ENCODE measurements at regions not wholly inside any gene's neighbourhood (a gene's known extent, or its start where the extent isn't known, plus 50 kb on each side); places are given as distances from the start of the nearest gene placed in this dataset.

- no peaks in the 10 kb centered on the region for H3K79me2 ChIP-seq (ENCODE audit: low read depth)
- H3K4me3 ChIP-seq, result no peak overlapping the region
- Mint-ChIP-seq H3K4me1 (peaks cover 40% of the 10 kb centered on the region), H3K27me3 (ENCODE audit: insufficient read depth, low read depth) (peaks cover 14% of the 10 kb centered on the region), H3K9me3 (peaks cover 2% of the 10 kb centered on the region), H3K36me3 (no peaks in the 10 kb centered on the region), H3K27ac (no peak overlapping the region), H3K4me3 (no peak overlapping the region)
- H3K9me3 ChIP-seq (ENCODE audit: low read depth), result no peaks in the 10 kb centered on the region
- H3K27me3 ChIP-seq, result no peaks in the 10 kb centered on the region
- peaks cover 14% of the 10 kb centered on the region for H3K4me1 ChIP-seq
- no peak overlapping the region for H3K9ac ChIP-seq
- TF ChIP-seq, protein P1, sequence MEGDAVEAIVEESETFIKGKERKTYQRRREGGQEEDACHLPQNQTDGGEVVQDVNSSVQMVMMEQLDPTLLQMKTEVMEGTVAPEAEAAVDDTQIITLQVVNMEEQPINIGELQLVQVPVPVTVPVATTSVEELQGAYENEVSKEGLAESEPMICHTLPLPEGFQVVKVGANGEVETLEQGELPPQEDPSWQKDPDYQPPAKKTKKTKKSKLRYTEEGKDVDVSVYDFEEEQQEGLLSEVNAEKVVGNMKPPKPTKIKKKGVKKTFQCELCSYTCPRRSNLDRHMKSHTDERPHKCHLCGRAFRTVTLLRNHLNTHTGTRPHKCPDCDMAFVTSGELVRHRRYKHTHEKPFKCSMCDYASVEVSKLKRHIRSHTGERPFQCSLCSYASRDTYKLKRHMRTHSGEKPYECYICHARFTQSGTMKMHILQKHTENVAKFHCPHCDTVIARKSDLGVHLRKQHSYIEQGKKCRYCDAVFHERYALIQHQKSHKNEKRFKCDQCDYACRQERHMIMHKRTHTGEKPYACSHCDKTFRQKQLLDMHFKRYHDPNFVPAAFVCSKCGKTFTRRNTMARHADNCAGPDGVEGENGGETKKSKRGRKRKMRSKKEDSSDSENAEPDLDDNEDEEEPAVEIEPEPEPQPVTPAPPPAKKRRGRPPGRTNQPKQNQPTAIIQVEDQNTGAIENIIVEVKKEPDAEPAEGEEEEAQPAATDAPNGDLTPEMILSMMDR (IDR thresholded peaks at IDR 0.05), result no peak
- TF ChIP-seq EZH2phosphoT487 (IDR thresholded peaks at IDR 0.05), result no peak
- TF ChIP-seq EZH2 (IDR thresholded peaks at IDR 0.05), result no peak
- H3K27ac ChIP-seq, result no peak overlapping the region
- H3K36me3 ChIP-seq, result no peaks in the 10 kb centered on the region
- H4K20me1 ChIP-seq (ENCODE audit: low read depth), result no peaks in the 10 kb centered on the region
- H3K4me2 ChIP-seq, result no peak overlapping the region
- no peak for DNase-seq (ENCODE audit: low spot score)
- H3F3A ChIP-seq (ENCODE audit: low read depth), result no peaks in the 10 kb centered on the region
- no peak overlapping the region for H2AFZ ChIP-seq (replicated peaks)
Observed at GRCh38 chr3:28078536-28078935, 162.9 kb upstream of the CMC1 start.

- H3K4me3 Mint-ChIP-seq, result no peak overlapping the region
- TF ChIP-seq, protein P1 (IDR thresholded peaks at IDR 0.05), result no peak
- TF ChIP-seq EZH2phosphoT487 (IDR thresholded peaks at IDR 0.05), result no peak
- no peaks in the 10 kb centered on the region for H3K27me3 ChIP-seq
- no peaks in the 10 kb centered on the region for H3K79me2 ChIP-seq (ENCODE audit: low read depth)
- no peaks in the 10 kb centered on the region for H3K36me3 Mint-ChIP-seq
- H3K27me3 Mint-ChIP-seq (ENCODE audit: insufficient read depth, low read depth), result peaks cover 15% of the 10 kb centered on the region
- no peaks in the 10 kb centered on the region for H4K20me1 ChIP-seq (ENCODE audit: low read depth)
- no peak overlapping the region for H3K27ac Mint-ChIP-seq
- no peaks in the 10 kb centered on the region for H3K36me3 ChIP-seq
- no peaks in the 10 kb centered on the region for H3F3A ChIP-seq (ENCODE audit: low read depth)
- no peak for DNase-seq (ENCODE audit: low spot score)
- no peak overlapping the region for H3K27ac ChIP-seq
- H3K9me3 Mint-ChIP-seq, result peaks cover 2% of the 10 kb centered on the region
- H3K4me2 ChIP-seq, result no peak overlapping the region
- no peak overlapping the region for H3K4me3 ChIP-seq
- no peak overlapping the region for H2AFZ ChIP-seq (replicated peaks)
- H3K9ac ChIP-seq, result no peak overlapping the region
- H3K4me1 Mint-ChIP-seq, result peaks cover 34% of the 10 kb centered on the region
- H3K9me3 ChIP-seq (ENCODE audit: low read depth), result no peaks in the 10 kb centered on the region
- peaks cover 14% of the 10 kb centered on the region for H3K4me1 ChIP-seq
Observed at GRCh38 chr3:28080716-28081115, 160.7 kb upstream of the CMC1 start.

- Mint-ChIP-seq H3K4me1 (peaks cover 31% of the 10 kb centered on the region), H3K27me3 (ENCODE audit: insufficient read depth, low read depth) (peaks cover 15% of the 10 kb centered on the region), H3K9me3 (no peaks in the 10 kb centered on the region), H3K36me3 (no peaks in the 10 kb centered on the region), H3K27ac (no peak overlapping the region), H3K4me3 (no peak overlapping the region)
- H2AFZ ChIP-seq (replicated peaks), result no peak overlapping the region
- no peak overlapping the region for H3K4me3 ChIP-seq
- no peaks in the 10 kb centered on the region for H3F3A ChIP-seq (ENCODE audit: low read depth)
- DNase-seq (ENCODE audit: low spot score), result no peak
- no peaks in the 10 kb centered on the region for H4K20me1 ChIP-seq (ENCODE audit: low read depth)
- TF ChIP-seq EZH2phosphoT487 (IDR thresholded peaks at IDR 0.05), result no peak
- H3K79me2 ChIP-seq (ENCODE audit: low read depth), result no peaks in the 10 kb centered on the region
- H3K36me3 ChIP-seq, result no peaks in the 10 kb centered on the region
- no peak overlapping the region for H3K27ac ChIP-seq
- no peak overlapping the region for H3K4me2 ChIP-seq
- H3K9me3 ChIP-seq (ENCODE audit: low read depth), result no peaks in the 10 kb centered on the region
- H3K27me3 ChIP-seq, result no peaks in the 10 kb centered on the region
- H3K9ac ChIP-seq, result no peak overlapping the region
- H3K4me1 ChIP-seq, result peaks cover 14% of the 10 kb centered on the region
Observed at GRCh38 chr3:28081533-28081947, 159.9 kb upstream of the CMC1 start.

GRCh38 chr3:28087591-28087990, 153.8 kb upstream of the CMC1 start:
- no peak overlapping the region for H3K9ac ChIP-seq
- no peak overlapping the region for H2AFZ ChIP-seq (replicated peaks)
- TF ChIP-seq EZH2phosphoT487 (IDR thresholded peaks at IDR 0.05) (no peak), EZH2 (IDR thresholded peaks at IDR 0.05) (no peak)
- TF ChIP-seq, protein P1 (IDR thresholded peaks at IDR 0.05), result no peak
- Mint-ChIP-seq H3K27me3 (ENCODE audit: insufficient read depth, low read depth) (peaks cover 7% of the 10 kb centered on the region), H3K9me3 (no peaks in the 10 kb centered on the region), H3K4me1 (no peaks in the 10 kb centered on the region), H3K4me3 (no peak overlapping the region), H3K36me3 (no peaks in the 10 kb centered on the region), H3K27ac (no peak overlapping the region)
- no peak for DNase-seq (ENCODE audit: low spot score)
- H3K4me3 ChIP-seq, result no peak overlapping the region
- H3K4me1 ChIP-seq, result no peaks in the 10 kb centered on the region
- no peaks in the 10 kb centered on the region for H4K20me1 ChIP-seq (ENCODE audit: low read depth)
- no peaks in the 10 kb centered on the region for H3F3A ChIP-seq (ENCODE audit: low read depth)
- H3K9me3 ChIP-seq (ENCODE audit: low read depth), result no peaks in the 10 kb centered on the region
- no peaks in the 10 kb centered on the region for H3K27me3 ChIP-seq
- H3K27ac ChIP-seq, result no peak overlapping the region
- no peak overlapping the region for H3K4me2 ChIP-seq
- no peaks in the 10 kb centered on the region for H3K79me2 ChIP-seq (ENCODE audit: low read depth)
- H3K36me3 ChIP-seq, result no peaks in the 10 kb centered on the region
